HG03045 (cell line): ENCODE measurements at regions not wholly inside any gene's neighbourhood (a gene's known extent, or its start where the extent isn't known, plus 50 kb on each side); places are given as distances from the start of the nearest gene placed in this dataset.

Source experiments
- ATAC-seq: cut with Tn5 transposase; IDR thresholded peaks from one replicate; pipeline ENCODE4 v1.9.1; 2021; ENCODE audit warnings: mild to moderate bottlenecking, moderate library complexity; ENCODE audit not compliant: unreplicated experiment

DNA sequence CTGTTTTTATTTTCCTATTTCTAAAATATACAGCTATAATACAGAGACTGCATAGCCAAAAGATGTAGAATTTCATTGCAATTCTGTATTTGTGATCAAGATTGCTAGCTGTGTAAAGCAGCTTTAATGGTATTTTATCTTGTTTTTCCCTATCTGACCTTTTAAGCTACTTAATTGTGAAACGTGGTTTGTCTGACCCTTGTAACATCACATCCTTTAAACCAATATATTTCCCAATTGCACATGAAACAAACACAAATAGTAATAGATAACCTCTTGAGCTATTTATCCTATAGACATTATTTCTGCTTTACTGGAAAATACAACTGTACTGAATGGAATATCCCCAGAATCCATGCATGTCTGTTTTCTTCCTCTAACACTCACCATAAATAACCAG is 112.2 kb upstream of the PLPPR4 start:
- no peak for ATAC-seq

DNA sequence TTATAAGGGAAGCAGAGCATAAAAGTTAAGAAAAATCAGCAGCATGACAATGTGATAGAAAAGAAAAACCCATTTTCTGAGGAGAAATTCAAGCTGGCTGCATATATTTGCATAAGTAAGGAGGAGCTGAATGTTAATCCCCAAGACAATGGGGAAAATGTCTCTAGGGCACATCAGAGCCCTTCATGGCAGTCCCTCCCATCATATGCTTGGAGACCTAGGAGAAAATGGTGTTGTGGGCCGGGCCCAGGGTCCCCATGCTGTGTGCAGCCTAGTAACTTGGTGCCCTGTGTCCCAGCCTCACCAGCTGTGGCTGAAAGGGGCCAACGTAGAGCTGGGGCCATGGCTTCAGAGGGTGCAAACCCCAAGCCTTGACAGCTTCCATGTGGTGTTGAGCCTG is 100.6 kb upstream of the PLPPR4 start:
- no peak for ATAC-seq

DNA sequence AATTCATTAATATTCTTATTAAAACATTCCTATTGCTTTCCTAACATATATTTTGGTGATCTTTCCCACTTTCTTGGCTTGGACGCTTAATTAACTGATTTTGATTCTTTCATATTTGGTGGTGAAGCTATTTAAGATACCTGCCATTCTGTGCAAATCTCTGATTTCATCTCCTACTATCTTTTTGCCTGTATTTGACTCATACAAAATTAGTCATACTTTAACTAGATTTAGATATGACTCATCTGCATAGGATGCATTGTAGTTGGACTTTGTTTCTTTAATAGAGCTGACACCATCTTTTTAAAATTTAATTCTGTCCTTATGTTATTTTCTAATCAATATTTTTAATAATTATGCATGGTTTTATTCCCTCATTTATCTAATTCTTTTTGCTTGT is 93.8 kb upstream of the PLPPR4 start:
- ATAC-seq: no peak

DNA sequence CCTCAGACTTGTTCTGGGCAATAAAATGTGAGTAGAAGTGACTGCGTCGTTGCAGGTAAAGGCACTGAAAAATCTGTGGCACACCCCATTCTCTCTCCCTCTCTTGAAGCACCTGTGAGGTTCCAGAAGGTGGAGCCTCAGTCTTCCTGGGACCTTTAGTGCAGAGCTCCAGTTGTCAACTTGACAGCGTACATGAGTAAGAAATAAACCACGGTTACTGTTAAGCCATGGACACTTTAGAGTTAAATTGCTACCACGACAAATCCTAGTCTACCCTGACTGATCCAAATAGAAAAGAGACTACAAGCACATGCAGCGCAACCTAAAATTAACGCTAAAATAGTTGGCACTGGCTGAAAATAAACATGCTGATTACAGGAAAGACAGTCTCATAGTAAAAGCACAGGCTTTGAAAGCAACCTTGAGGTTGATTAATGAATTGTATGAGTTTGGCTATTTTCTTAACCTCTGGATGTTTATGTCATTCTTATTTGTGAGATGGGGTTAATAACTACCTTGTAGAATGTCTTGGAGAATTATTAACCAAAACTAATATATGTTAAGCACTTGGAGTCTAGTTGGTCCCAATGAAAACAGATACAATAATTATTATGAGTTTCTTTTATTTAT is 93.0 kb upstream of the PLPPR4 start:
- no peak for ATAC-seq

DNA sequence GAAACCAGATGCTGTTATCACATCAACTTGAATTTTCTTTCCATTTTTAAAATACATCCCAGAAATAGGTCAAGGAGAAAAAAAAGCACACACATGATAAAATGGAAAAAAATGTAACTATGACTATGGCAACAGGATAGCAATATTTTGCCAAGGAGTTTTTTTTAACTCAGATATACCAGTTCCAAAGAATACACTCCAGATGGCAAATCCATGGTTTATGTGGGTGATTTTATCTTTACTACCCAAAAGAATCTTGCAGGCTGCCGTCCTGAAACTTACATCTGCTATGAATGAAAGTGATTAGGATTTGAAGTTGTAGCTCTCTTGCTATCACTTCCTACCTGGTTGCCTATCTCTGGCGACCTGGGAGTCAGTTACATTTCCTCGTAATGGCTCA is 91.0 kb upstream of the PLPPR4 start:
- no peak for ATAC-seq

DNA sequence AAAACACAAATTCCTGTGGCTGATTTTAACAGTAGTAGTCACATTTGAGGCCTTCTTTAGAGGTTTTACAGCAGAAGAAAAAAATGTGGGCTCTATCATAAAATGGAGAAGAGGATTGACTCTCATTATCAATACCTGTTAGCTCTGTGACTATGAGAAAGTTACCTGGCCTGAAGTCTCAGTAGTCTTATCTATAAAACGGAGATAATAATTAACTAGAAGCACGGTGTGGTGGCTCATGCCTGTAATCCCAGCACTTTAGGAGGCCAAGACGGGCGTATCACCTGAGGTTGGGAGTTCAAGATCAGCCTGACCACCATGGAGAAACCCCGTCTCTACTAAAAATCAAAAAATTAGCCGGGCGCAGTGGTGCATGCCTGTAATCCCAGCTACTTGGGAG is 90.4 kb upstream of the PLPPR4 start:
- no peak for ATAC-seq

DNA sequence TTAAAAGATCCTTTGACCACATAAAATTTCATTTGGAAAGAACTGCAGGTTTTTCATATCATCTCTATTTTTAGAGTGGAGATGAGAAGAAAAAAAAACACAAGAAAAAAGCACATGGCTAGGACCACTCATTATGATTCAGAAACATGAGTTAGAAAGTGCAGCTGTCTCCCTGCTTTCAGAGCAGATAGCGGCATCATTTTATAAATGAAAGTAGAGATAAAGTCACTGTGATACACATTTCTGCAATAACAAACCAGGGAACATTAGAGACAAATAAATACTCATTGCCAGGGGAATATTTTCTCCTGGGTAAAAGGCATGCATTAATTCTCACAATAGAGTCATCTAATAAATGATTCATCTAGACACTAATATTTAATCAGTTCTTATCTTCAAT is 87.5 kb upstream of the PLPPR4 start:
- ATAC-seq: no peak

DNA sequence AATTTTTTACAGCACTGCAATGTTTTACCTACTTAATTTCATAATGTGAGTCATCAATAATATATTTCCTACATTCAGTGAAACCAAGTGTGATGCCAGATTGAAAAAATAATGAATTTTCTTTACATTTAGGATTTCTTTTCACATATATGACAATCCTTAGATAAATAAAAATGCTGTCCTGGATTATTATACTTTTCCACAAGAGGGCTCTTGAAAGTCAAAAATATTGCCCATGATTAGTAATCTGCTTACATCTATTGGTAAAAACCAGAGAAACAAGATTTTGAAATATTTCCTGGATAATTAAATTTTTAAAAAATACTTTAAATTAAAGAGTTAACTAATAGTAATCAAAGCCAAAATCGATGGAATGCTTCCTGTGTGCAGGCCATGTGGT is 86.8 kb upstream of the PLPPR4 start:
- ATAC-seq: no peak

DNA sequence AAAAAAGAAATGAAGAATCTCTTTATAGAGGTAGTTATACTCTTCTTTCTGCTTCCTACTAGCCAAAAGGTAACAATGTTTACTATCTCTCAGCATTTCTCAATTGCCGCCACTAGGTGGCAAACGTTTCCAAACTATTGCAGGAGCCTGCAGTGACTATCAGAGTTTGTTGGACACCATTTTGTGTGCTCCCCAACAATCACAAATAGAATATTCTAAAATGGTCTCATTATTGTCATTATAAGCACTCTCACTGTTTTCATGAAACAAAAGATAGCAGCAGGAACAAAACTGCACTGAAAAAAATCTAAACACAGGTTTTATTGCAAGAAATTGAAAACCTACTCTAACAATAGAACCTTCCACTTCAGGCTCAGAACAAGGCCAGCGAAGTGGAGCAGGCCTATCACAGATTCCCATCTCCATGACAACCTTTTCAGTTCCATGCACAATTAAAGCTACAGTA is 83.9 kb upstream of the PLPPR4 start:
- peak; percentile 93 for ATAC-seq

DNA sequence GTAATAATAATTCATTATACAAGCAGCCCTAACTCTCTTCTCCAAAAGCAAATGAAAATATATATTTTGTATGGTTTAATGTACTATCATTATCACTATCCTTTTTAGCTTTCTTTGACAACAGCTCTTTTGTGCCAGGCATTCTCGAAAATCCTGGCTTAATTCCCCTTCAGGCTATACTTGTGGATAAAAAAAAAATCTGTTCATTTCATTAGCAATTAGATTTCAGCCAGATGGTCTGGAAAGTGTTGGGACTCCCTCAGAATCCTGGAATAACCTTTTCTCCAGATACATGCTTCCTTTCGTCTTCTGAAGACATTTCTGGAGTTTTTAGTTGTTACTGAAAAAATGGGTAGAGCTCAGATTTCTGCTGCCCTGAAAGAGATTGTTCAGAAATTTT is 83.4 kb upstream of the PLPPR4 start:
- no peak for ATAC-seq

DNA sequence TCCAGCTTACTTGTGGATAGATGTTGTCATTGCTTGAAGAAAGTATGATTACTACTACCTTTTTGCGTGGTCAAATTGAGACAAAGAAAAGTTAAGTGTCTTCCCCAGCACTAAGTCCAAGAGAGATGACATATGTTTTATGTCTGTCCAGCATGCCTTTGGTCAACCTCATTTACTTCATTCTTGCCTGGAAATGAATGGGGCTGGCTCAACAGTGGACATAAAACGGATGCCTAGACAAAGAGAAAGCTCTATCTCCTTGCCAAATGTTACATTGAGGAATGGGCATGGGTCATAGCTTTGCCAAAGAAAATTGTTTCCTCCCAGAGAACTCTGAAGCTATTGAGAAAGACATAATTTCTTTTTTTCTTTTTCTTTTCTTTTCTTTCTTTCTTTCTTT is 82.4 kb upstream of the PLPPR4 start:
- ATAC-seq: no peak

DNA sequence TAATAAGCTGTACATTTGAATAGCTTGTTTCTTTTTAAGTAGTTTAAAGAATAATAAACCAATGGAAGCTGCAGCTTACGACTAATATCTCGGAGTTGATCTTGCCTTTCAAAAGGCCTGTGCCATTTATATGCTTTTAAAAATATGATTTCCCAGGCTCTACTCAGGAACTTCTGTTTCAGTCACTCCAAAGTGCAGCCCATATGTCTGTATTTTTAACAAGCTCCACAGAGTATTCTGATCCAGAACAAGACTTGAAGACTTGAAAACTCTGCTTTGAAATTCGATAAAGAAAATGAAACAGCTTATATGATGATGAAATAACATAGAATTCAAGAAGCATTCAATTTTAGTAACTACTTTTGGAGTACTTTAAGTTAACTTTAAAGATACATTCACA is 79.1 kb upstream of the PLPPR4 start:
- ATAC-seq: no peak

DNA sequence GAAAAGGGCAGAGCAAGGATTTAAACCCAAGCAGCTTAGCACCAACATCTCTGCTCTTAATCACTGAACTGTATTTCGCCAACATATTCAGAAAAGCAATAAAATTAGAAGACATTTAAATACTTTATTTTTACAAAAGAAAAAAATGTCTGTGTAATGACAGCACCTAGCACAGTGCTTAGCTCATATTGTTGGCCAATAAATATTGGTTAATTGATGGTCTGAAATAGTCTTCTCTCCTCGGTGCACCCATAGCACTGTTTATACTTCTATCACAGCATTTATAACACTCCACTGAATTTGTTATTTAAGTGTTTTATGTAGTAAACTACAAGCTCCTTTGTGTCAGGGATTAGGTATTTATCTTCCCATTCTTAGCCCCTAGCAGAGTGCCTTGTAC is 70.9 kb upstream of the PLPPR4 start:
- ATAC-seq: no peak

DNA sequence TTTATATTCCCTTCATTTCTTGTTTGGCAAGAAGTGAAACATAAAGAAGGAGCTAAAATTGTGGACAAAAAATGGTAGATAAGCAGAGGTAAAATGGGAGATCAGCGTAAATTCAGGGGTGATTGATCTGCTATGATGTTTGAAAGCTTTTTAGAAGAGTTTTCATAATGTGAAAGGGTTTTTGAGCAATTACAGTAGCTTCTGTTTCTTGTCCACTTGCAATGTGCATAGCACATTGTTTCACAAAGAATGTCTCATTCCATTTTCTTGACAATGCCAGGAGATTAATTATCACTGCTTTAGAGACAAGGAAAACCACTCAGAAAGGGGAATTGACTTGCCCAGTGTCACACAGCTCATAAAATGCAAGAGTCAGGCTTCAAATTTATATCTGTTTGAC is 65.9 kb upstream of the PLPPR4 start:
- no peak for ATAC-seq

DNA sequence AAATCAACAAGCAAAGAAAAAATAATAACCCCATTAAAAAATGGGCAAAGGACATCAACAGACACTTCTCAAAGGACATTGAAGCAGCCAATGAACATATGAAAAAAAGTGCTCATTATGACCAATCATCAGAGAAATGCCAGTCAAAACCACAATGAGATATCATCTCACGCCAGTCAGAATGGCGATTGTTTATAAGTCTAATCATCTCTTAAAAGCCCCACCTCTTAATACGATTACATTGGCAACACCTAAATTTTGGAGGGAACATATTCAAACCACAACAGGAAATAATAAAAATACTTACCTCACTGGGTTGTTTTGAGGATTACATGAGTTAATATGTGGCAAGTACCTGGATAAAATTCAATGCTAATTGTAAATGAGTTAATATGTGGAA is 57.1 kb upstream of the PLPPR4 start:
- ATAC-seq: no peak
